Mesothelial cell of epicardium (in vitro differentiated cells): ENCODE measurements at regions not wholly inside any gene's neighbourhood (a gene's known extent, or its start where the extent isn't known, plus 50 kb on each side); places are given as distances from the start of the nearest gene placed in this dataset.

Experiments
- DNase-seq, 2 experiments: peaks; one replicate each; pipeline ENCODE4 v3.0.0; 2021; ENCODE audit warnings: low spot score in 2 of 2; ENCODE audit not compliant: unreplicated experiment in 2 of 2
- H3K27ac Mint-ChIP-seq: 2 replicates; pipeline ENCODE4 v1.8.0; 2021; ENCODE audit warnings: mixed read lengths
- H3K27me3 Mint-ChIP-seq: 2 replicates; pipeline ENCODE4 v1.8.0; 2021; ENCODE audit warnings: low read depth, mixed read lengths
- H3K36me3 Mint-ChIP-seq: 2 replicates; pipeline ENCODE4 v1.8.0; 2021; ENCODE audit warnings: mixed read lengths
- H3K4me1 Mint-ChIP-seq: 2 replicates; pipeline ENCODE4 v1.8.0; 2021; ENCODE audit warnings: mixed read lengths
- H3K4me3 Mint-ChIP-seq: 2 replicates; pipeline ENCODE4 v1.8.0; 2021; ENCODE audit warnings: mild to moderate bottlenecking, moderate library complexity, mixed read lengths
- H3K9me3 Mint-ChIP-seq: 2 replicates; pipeline ENCODE4 v1.8.0; 2021; ENCODE audit warnings: mixed read lengths
- TF ChIP-seq, protein P1 (sequence below): fragments of 200-600 bp; sonication (generic); IDR thresholded peaks from one replicate; pipeline ENCODE4 v1.5.0; 2021; ENCODE audit warnings: antibody characterized with exemption; ENCODE audit not compliant: unreplicated experiment

DNA sequence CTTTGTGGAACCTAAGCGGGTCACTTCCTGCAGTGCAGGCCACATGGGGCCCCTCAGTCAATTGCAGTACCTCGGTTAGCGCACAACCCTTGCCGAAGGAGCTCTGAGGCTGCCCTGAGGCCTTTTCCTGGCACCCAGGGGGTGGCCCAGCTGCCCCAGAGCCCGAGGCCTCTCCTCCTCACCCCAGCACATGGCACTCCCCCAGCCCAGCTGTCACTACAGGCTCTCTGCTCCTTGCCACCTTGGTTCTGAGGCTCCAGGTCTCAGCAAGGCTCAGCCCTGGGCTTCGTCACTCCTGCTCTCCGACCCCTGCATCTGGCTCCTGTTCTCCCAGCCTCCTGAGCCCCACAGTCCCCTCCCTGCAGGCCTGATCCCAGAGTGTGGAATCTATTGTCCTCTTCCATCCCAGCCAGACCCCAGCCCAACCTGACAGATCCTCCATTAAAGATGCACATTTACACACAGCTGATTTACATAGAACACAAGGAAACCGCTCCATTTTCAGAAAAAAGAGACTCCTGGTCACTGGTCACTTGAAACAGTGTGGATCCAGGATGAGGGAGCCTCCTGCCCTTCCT is 192.8 kb upstream of the POU3F1 start:
- Mint-ChIP-seq H3K4me1 (peaks cover 2% of the 10 kb centered on the region), H3K9me3 (no peaks in the 10 kb centered on the region), H3K27me3 (peaks cover 18% of the 10 kb centered on the region), H3K36me3 (no peaks in the 10 kb centered on the region), H3K4me3 (no peak overlapping the region), H3K27ac (no peak overlapping the region)
- no peak for DNase-seq
- TF ChIP-seq, protein P1, sequence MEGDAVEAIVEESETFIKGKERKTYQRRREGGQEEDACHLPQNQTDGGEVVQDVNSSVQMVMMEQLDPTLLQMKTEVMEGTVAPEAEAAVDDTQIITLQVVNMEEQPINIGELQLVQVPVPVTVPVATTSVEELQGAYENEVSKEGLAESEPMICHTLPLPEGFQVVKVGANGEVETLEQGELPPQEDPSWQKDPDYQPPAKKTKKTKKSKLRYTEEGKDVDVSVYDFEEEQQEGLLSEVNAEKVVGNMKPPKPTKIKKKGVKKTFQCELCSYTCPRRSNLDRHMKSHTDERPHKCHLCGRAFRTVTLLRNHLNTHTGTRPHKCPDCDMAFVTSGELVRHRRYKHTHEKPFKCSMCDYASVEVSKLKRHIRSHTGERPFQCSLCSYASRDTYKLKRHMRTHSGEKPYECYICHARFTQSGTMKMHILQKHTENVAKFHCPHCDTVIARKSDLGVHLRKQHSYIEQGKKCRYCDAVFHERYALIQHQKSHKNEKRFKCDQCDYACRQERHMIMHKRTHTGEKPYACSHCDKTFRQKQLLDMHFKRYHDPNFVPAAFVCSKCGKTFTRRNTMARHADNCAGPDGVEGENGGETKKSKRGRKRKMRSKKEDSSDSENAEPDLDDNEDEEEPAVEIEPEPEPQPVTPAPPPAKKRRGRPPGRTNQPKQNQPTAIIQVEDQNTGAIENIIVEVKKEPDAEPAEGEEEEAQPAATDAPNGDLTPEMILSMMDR = no peak

DNA sequence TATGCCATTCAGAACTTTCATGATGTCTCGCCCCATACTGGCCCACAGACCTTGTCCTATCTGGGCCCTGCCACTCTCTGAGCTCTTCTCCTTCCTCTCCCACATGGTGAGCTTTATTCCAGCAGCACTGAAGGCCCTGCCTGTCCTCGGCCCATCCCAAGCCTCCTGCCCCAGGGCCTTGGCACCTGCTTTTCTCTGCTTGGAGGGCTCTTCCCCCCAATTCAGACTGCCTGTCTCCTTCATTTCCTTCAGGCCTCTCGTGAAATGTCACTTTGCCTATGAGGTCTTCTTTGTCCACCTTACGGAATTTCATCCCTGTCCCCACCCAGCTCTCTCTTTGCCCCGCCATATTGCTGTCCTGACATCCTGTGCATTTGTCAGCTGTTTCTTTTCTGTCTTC is 191.7 kb upstream of the POU3F1 start:
- H3K9me3 Mint-ChIP-seq = no peaks in the 10 kb centered on the region
- no peaks in the 10 kb centered on the region for H3K36me3 Mint-ChIP-seq
- H3K27me3 Mint-ChIP-seq = peaks cover 26% of the 10 kb centered on the region
- H3K4me1 Mint-ChIP-seq = peaks cover 2% of the 10 kb centered on the region
- no peak overlapping the region for H3K4me3 Mint-ChIP-seq
- no peak for DNase-seq
- no peak overlapping the region for H3K27ac Mint-ChIP-seq
- TF ChIP-seq, protein P1 = no peak

DNA sequence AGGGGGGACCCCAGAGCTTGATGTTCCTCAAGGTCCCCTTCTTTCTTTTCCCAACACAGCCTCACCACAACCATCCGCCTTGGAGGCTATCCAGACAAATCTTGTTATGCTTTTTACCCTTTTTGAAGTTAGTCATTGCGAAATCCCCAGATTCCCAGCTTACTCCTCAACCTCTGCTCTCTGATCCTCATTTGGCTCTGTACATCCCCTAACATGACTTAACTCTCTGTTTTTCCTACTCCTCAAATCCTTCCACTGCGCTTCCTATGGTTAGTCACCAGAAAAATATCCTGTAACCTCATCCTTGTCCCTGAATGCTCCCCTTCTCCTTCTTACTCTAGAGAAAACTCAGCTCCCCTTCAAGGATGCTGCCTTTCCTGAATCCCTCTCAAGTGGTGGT is 189.1 kb upstream of the POU3F1 start:
- TF ChIP-seq, protein P1 = no peak
- H3K36me3 Mint-ChIP-seq = no peaks in the 10 kb centered on the region
- H3K4me1 Mint-ChIP-seq = no peaks in the 10 kb centered on the region
- no peak overlapping the region for H3K4me3 Mint-ChIP-seq
- no peak overlapping the region for H3K27ac Mint-ChIP-seq
- no peak for DNase-seq
- H3K27me3 Mint-ChIP-seq = peaks cover 40% of the 10 kb centered on the region
- no peaks in the 10 kb centered on the region for H3K9me3 Mint-ChIP-seq

DNA sequence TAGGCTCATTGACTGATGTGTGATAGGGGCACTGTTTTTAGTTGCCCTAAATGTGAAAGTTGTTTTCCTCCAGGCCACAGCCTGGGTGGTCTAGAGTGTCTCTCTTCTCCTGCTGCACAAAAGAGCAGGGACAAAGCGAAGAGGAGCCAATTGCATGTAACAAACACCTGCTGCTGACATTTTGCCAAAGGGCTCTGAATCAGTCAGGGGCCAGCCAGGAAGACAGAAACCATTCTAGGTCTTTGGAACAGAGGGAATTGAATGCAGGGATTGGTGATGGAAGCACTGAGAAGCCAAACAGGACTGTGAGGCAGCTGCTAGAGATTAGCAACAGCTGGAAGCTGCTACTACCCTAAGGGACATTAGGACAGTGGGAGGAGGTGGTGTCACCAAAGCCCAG is 185.3 kb upstream of the POU3F1 start:
- Mint-ChIP-seq H3K4me3 (no peak overlapping the region), H3K36me3 (no peaks in the 10 kb centered on the region), H3K27me3 (peaks cover 50% of the 10 kb centered on the region), H3K9me3 (peaks cover 3% of the 10 kb centered on the region), H3K4me1 (peaks cover 3% of the 10 kb centered on the region), H3K27ac (no peak overlapping the region)
- TF ChIP-seq, protein P1 = no peak
- no peak for DNase-seq

DNA sequence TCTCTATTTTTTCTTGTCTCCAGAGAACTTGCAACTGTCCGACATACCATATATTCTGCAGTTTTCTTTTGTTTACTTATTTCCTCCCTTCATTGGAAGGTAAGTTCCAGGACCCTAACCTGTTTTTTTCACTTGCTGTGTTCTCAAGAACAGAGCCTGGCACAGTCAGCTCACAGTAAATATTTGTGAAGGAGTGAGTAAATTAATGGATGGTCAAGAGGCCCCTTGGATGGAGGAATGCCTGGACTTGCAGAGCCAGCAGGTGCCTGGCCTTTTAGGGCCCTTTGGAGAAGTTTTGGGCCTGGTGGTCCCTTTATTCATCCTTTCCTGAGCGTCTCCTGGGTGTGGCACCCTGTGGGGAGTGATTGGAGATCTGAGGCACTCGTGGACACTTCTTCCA is 182.1 kb upstream of the POU3F1 start:
- H3K4me3 Mint-ChIP-seq = no peak overlapping the region
- no peak for DNase-seq
- H3K9me3 Mint-ChIP-seq = peaks cover 3% of the 10 kb centered on the region
- H3K36me3 Mint-ChIP-seq = no peaks in the 10 kb centered on the region
- peaks cover 34% of the 10 kb centered on the region for H3K27me3 Mint-ChIP-seq
- TF ChIP-seq, protein P1 = no peak
- H3K27ac Mint-ChIP-seq = no peak overlapping the region
- peaks cover 3% of the 10 kb centered on the region for H3K4me1 Mint-ChIP-seq

DNA sequence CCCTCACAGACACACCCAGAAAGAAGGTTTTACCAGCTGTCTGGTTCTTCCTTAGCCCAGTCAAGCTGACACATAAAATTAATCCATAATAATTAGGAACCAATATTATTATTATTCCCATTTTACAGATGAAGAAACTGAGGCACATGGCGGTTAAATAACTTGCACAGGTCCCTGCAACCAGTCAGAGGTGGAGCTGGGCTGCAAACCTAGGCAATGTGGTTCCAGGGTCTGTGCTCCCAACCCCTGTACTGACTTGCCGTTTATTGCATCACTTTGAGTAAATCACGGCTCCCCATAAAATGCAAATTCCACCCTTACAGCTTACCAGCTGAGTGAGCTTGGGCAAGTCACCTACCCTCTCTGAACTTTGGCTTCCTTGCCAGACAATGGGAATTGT is 179.2 kb upstream of the POU3F1 start:
- H3K27ac Mint-ChIP-seq = no peak overlapping the region
- peaks cover 3% of the 10 kb centered on the region for H3K9me3 Mint-ChIP-seq
- DNase-seq = no peak
- H3K36me3 Mint-ChIP-seq = no peaks in the 10 kb centered on the region
- peaks cover 9% of the 10 kb centered on the region for H3K4me1 Mint-ChIP-seq
- TF ChIP-seq, protein P1 = no peak
- no peak overlapping the region for H3K4me3 Mint-ChIP-seq
- H3K27me3 Mint-ChIP-seq = peaks cover 34% of the 10 kb centered on the region
